IPS DF 19.7 (cell line): ENCODE measurements at regions not wholly inside any gene's neighbourhood (a gene's known extent, or its start where the extent isn't known, plus 50 kb on each side); places are given as distances from the start of the nearest gene placed in this dataset.
"Not testable (repeated sequence)": the region's sequence is repeated elsewhere in the genome, so short reads cannot be mapped to it uniquely, and the experiment has no call there.

ENCODE experiments used
- DNase-seq: peaks from one replicate; pipeline ENCODE4 v3.0.0-alpha.2; 2013; ENCODE audit warnings: low read depth, low spot score

GRCh38 chr6:168826726-168827585, 386.0 kb downstream of the SMOC2 start:
- DNase-seq = no peak

GRCh38 chr6:168826078-168826390, 385.1 kb downstream of the SMOC2 start:
- no peak for DNase-seq

GRCh38 chr6:168825226-168826077, 384.5 kb downstream of the SMOC2 start:
- no peak for DNase-seq

- DNase-seq = no peak
These were observed 382.6 kb downstream of the SMOC2 start for GRCh38 chr6:168823397-168824212.

GRCh38 chr6:168822376-168822775, 381.4 kb downstream of the SMOC2 start:
- no peak for DNase-seq

GRCh38 chr6:168819546-168819945, 378.6 kb downstream of the SMOC2 start:
- no peak for DNase-seq

- no peak for DNase-seq
These were observed 376.7 kb downstream of the SMOC2 start for GRCh38 chr6:168817558-168818159.

- DNase-seq = no peak
These were observed 374.2 kb downstream of the SMOC2 start for GRCh38 chr6:168815229-168815628.

- DNase-seq = no peak
These were observed 367.2 kb downstream of the SMOC2 start for GRCh38 chr6:168808232-168808631.

- no peak for DNase-seq
These were observed 363.3 kb downstream of the SMOC2 start for GRCh38 chr6:168804331-168804730.

- DNase-seq = no peak
These were observed 362.9 kb downstream of the SMOC2 start for GRCh38 chr6:168803874-168804273.

- DNase-seq = no peak
These were observed 358.1 kb downstream of the SMOC2 start for GRCh38 chr6:168799067-168799466.

- no peak for DNase-seq
These were observed 355.1 kb downstream of the SMOC2 start for GRCh38 chr6:168796106-168796505.

- DNase-seq = not testable (repeated sequence)
These were observed 354.6 kb downstream of the SMOC2 start for GRCh38 chr6:168795611-168796010.

- no peak for DNase-seq
These were observed 353.5 kb downstream of the SMOC2 start for GRCh38 chr6:168794491-168794890.

- no peak for DNase-seq
These were observed 352.7 kb downstream of the SMOC2 start for GRCh38 chr6:168793649-168794048.

- DNase-seq = no peak
These were observed 350.9 kb downstream of the SMOC2 start for GRCh38 chr6:168791917-168792316.

- no peak for DNase-seq
These were observed 348.7 kb downstream of the SMOC2 start for GRCh38 chr6:168789699-168790098.

- DNase-seq = no peak
These were observed 344.9 kb downstream of the SMOC2 start for GRCh38 chr6:168785720-168786511.

GRCh38 chr6:168784426-168784825, 343.4 kb downstream of the SMOC2 start:
- no peak for DNase-seq

- no peak for DNase-seq
These were observed 342.7 kb downstream of the SMOC2 start for GRCh38 chr6:168783720-168784119.
